PC-9 (cell line): ENCODE measurements at regions not wholly inside any gene's neighbourhood (a gene's known extent, or its start where the extent isn't known, plus 50 kb on each side); places are given as distances from the start of the nearest gene placed in this dataset.

Experiments used
- BruUV-seq: library from RNA; stranded (reverse); fragments of 400-500 nt; replicated peaks from 2 replicates; lab custom pipeline; 2021; lab: Mats Ljungman, UMichigan
- CTCF ChIA-PET: fragments of 300-600 bp; sonication (Branson Sonifier 250); formaldehyde crosslinking; loops from one replicate; lab custom pipeline; 2022; ENCODE audit warnings: antibody characterized with exemption; lab: Charles Lee
- POLR2A ChIA-PET: fragments of 300-600 bp; sonication (Branson Sonifier 250); formaldehyde crosslinking; loops from one replicate; lab custom pipeline; 2022; ENCODE audit warnings: antibody characterized with exemption; ENCODE audit not compliant: unreplicated experiment; lab: Charles Lee
- DNase-seq, 2 experiments: peaks; one replicate each; pipeline versions ENCODE4 v3.0.0 to v3.0.0-alpha.2; 2015 to 2022; ENCODE audit warnings: mixed read lengths in 1 of 2
- H2AFZ ChIP-seq: fragments of 200-600 bp; sonication (generic); 2 replicates; pipeline ENCODE4 v1.8.1; 2017; ENCODE audit warnings: antibody characterized with exemption
- H3F3A ChIP-seq: fragments of 200-600 bp; sonication (generic); 2 replicates; pipeline ENCODE4 v1.8.1; 2017; ENCODE audit warnings: antibody characterized with exemption, mild to moderate bottlenecking, low read depth; ENCODE audit not compliant: insufficient read depth
- H3K27ac ChIP-seq: fragments of 200-600 bp; sonication (generic); 2 replicates; pipeline ENCODE4 v1.6.1; 2016; ENCODE audit warnings: mixed run types
- H3K27me3 ChIP-seq: fragments of 200-600 bp; sonication (generic); 2 replicates; pipeline ENCODE4 v1.6.1; 2016; ENCODE audit warnings: low read depth, mixed run types; ENCODE audit not compliant: insufficient read depth
- H3K36me3 ChIP-seq: fragments of 200-600 bp; sonication (generic); 2 replicates; pipeline ENCODE4 v1.6.1; 2016; ENCODE audit warnings: low read depth, mixed run types
- H3K4me1 ChIP-seq: fragments of 200-600 bp; sonication (generic); replicated peaks from 2 replicates; pipeline ENCODE4 v1.6.1; 2016; ENCODE audit warnings: mixed run types; ENCODE audit not compliant: insufficient read depth
- H3K4me2 ChIP-seq: fragments of 200-600 bp; sonication (generic); 2 replicates; pipeline ENCODE4 v1.6.1; 2017; ENCODE audit warnings: mixed run types
- H3K4me3 ChIP-seq: fragments of 200-600 bp; sonication (generic); 2 replicates; pipeline ENCODE4 v1.6.1; 2016; ENCODE audit warnings: mixed run types
- H3K79me2 ChIP-seq: fragments of 200-600 bp; sonication (generic); 2 replicates; pipeline ENCODE4 v1.6.1; 2017; ENCODE audit warnings: low read depth, mixed run types
- H3K9me2 ChIP-seq: fragments of 200-600 bp; sonication (generic); 2 replicates; pipeline ENCODE4 v1.8.1; 2017; ENCODE audit warnings: mild to moderate bottlenecking; ENCODE audit not compliant: insufficient read depth
- H3K9me3 ChIP-seq: fragments of 200-600 bp; sonication (generic); 2 replicates; pipeline ENCODE4 v1.8.1; 2016; ENCODE audit warnings: low read depth; ENCODE audit not compliant: insufficient read depth
- H4K20me1 ChIP-seq: fragments of 200-600 bp; sonication (generic); 2 replicates; pipeline ENCODE4 v1.8.1; 2017; ENCODE audit not compliant: insufficient read depth
- EZH2 ChIP-seq: fragments of 200-600 bp; sonication (generic); IDR thresholded peaks from 2 replicates; pipeline ENCODE4 v1.8.0; 2017; ENCODE audit warnings: antibody characterized with exemption, low read depth
- intact Hi-C: fragments of 100-400 bp; cut with micrococcal nuclease; formaldehyde crosslinking; loops from one replicate; pipeline ENCODE4 v1.10.0; 2022; ENCODE audit not compliant: unreplicated experiment
- TF ChIP-seq, protein P1 (sequence below): fragments of 200-600 bp; sonication (generic); conservative IDR thresholded peaks from 2 replicates; pipeline ENCODE4 v1.6.1; 2017; ENCODE audit warnings: mixed run types, antibody characterized with exemption, mild to moderate bottlenecking, moderate library complexity

GRCh38 chr22:44632541-44633396 is 69.2 kb upstream of the PRR5 start:
- TF ChIP-seq, protein P1, sequence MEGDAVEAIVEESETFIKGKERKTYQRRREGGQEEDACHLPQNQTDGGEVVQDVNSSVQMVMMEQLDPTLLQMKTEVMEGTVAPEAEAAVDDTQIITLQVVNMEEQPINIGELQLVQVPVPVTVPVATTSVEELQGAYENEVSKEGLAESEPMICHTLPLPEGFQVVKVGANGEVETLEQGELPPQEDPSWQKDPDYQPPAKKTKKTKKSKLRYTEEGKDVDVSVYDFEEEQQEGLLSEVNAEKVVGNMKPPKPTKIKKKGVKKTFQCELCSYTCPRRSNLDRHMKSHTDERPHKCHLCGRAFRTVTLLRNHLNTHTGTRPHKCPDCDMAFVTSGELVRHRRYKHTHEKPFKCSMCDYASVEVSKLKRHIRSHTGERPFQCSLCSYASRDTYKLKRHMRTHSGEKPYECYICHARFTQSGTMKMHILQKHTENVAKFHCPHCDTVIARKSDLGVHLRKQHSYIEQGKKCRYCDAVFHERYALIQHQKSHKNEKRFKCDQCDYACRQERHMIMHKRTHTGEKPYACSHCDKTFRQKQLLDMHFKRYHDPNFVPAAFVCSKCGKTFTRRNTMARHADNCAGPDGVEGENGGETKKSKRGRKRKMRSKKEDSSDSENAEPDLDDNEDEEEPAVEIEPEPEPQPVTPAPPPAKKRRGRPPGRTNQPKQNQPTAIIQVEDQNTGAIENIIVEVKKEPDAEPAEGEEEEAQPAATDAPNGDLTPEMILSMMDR: no peak
- TF ChIP-seq EZH2: no peak
- DNase-seq: no peak
- no peaks in the 10 kb centered on the region for H3K9me2 ChIP-seq
- no peaks in the 10 kb centered on the region for H3K9me3 ChIP-seq
- no peaks in the 10 kb centered on the region for H3K4me1 ChIP-seq
- peaks cover 53% of the 10 kb centered on the region for H3K27me3 ChIP-seq
- no peaks in the 10 kb centered on the region for H3K79me2 ChIP-seq
- H3K4me3 ChIP-seq: no peak overlapping the region
- H3K36me3 ChIP-seq: no peaks in the 10 kb centered on the region
- ChIA-PET POLR2A (no interaction called here), CTCF (no interaction called here)
- no peak overlapping the region for H3K27ac ChIP-seq
- H3F3A ChIP-seq: no peaks in the 10 kb centered on the region
- H4K20me1 ChIP-seq: no peaks in the 10 kb centered on the region
- BruUV-seq: no TSS peak
- intact Hi-C loops: no loop called here
- no peak overlapping the region for H3K4me2 ChIP-seq
- H2AFZ ChIP-seq: no peak overlapping the region

DNA sequence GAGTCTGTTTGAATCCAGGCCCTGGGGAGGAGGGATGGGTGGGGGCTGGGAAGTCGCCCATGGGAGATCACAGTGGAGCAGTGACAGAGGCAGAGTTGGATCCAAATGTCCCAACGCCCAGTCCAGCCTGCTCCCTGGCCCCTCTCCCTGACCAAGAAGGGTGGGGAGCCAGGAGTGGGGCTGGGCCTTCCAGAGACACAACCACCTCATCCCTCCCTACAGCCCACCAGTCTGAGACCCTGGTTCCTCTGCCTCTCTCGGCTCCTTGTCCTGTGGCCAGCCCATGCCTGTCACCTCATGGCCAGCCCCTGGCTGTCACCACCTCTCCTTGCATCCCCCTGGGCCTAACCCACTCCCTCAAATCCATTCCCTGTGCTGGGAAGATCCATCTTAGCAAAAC is 71.2 kb upstream of the PRR5 start:
- no peaks in the 10 kb centered on the region for H3K4me1 ChIP-seq
- peaks cover 60% of the 10 kb centered on the region for H3K27me3 ChIP-seq
- DNase-seq: no peak
- no TSS peak for BruUV-seq
- H3K9me3 ChIP-seq: no peaks in the 10 kb centered on the region
- no peaks in the 10 kb centered on the region for H3K9me2 ChIP-seq
- POLR2A ChIA-PET: interaction anchor here (0.7 kb wide), 1 partner anchor 74 kb away, joined by 4 read pairs; no protein-coding TSS in a partner anchor
- TF ChIP-seq, protein P1: no peak
- no peak for TF ChIP-seq EZH2
- H2AFZ ChIP-seq: no peak overlapping the region
- no peaks in the 10 kb centered on the region for H3K79me2 ChIP-seq
- H3K36me3 ChIP-seq: no peaks in the 10 kb centered on the region
- no peaks in the 10 kb centered on the region for H4K20me1 ChIP-seq
- CTCF ChIA-PET: interaction anchor here (0.7 kb wide), 1 partner anchor 1306 kb away, joined by 3 read pairs; no protein-coding TSS in a partner anchor
- H3K4me3 ChIP-seq: no peak overlapping the region
- no peak overlapping the region for H3K4me2 ChIP-seq
- no peaks in the 10 kb centered on the region for H3F3A ChIP-seq
- no peak overlapping the region for H3K27ac ChIP-seq
- intact Hi-C loops: no loop called here

- CTCF ChIA-PET: interaction anchor here (0.6 kb wide), 1 partner anchor 543 kb away, joined by 3 read pairs; no protein-coding TSS in a partner anchor
- BruUV-seq: no TSS peak
Observed at GRCh38 chr22:44628835-44629234, 73.2 kb upstream of the PRR5 start.

More at GRCh38 chr22:44628835-44629234, 73.2 kb upstream of the PRR5 start:
- Histone ChIP-seq H3K4me1 (no peaks in the 10 kb centered on the region), H3F3A (no peaks in the 10 kb centered on the region), H3K4me3 (no peak overlapping the region), H3K9me3 (no peaks in the 10 kb centered on the region), H3K4me2 (no peak overlapping the region), H3K79me2 (no peaks in the 10 kb centered on the region), H2AFZ (no peak overlapping the region), H3K9me2 (no peaks in the 10 kb centered on the region), H4K20me1 (no peaks in the 10 kb centered on the region), H3K36me3 (no peaks in the 10 kb centered on the region), H3K27me3 (peaks cover 54% of the 10 kb centered on the region), H3K27ac (no peak overlapping the region)
- intact Hi-C loops: loop anchor here (10.0 kb wide), 2 partner anchors 434 to 1354 kb away; no protein-coding TSS in a partner anchor
- POLR2A ChIA-PET: no interaction called here
- no peak for DNase-seq
- TF ChIP-seq EZH2: no peak
- TF ChIP-seq, protein P1: no peak
